ENCODE measurements at regions not wholly inside any gene's neighbourhood (a gene's known extent, or its start where the extent isn't known, plus 50 kb on each side); places are given as distances from the start of the nearest gene placed in this dataset.

DNA sequence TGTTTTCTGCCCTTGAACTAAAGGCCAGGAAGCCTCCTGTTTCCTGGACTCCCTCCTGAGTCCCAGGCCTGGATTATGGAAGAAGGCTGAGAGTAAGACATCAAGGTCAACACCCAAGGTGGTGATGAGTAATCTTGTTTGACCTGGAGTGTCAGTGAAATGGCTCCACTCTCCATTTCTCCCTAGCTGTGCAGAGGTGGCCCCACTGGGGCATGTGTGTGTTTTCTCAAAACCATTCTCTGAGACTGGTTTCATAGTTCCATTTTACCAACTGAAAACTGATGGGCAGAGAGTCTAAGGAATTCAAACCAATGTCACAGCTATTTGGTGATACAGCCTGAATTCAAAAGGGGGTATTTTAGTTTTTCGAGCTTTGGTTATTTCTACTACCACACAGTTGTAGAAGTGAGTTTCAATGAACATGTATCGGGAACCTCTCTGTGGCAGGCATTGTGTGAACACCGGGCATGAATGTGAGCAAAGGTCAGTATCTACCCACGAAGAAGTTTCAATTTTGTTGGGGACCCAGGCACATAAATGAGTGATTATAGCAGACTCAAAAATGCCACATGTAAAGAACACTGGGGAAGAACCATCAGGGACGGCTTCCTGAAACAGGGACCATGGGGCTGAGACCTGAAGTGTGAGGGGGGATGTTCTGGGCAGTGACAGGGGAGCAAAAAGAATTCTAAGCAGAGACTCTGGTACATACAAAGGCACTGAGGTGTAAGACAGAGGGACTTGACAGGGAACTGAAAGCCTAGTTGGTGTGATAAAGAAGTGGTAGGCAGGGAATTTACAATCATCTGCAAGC lies 269.6 kb upstream of the KLF4 start:
- Histone ChIP-seq H3K9me3 (ENCODE audit: low read length) (no peaks in the 10 kb centered on the region), H3K36me3 (ENCODE audit: insufficient read depth, low read length) (no peaks in the 10 kb centered on the region), H3K4me1 (ENCODE audit: insufficient read depth, low read length, severe bottlenecking) (no peaks in the 10 kb centered on the region), H3K79me2 (ENCODE audit: insufficient read depth, low read length) (no peaks in the 10 kb centered on the region), H3K4me2 (ENCODE audit: low read length) (no peak overlapping the region), H4K20me1 (ENCODE audit: insufficient read depth, low read length) (no peaks in the 10 kb centered on the region), H3K9me2 (ENCODE audit: low read depth, low read length) (no peaks in the 10 kb centered on the region), H3K9ac (ENCODE audit: low read length) (no peak overlapping the region), H3F3A (ENCODE audit: insufficient read depth, low read length) (no peaks in the 10 kb centered on the region), H3K27me3 (ENCODE audit: insufficient read depth, low read length) (no peaks in the 10 kb centered on the region), H3K4me3 (ENCODE audit: low read depth, low read length, poor library complexity, severe bottlenecking) (no peak overlapping the region), H2AFZ (ENCODE audit: low read length) (no peak overlapping the region), H3K27ac (ENCODE audit: low read depth, low read length, poor library complexity, severe bottlenecking) (no peak overlapping the region)
- TF ChIP-seq, protein P1, sequence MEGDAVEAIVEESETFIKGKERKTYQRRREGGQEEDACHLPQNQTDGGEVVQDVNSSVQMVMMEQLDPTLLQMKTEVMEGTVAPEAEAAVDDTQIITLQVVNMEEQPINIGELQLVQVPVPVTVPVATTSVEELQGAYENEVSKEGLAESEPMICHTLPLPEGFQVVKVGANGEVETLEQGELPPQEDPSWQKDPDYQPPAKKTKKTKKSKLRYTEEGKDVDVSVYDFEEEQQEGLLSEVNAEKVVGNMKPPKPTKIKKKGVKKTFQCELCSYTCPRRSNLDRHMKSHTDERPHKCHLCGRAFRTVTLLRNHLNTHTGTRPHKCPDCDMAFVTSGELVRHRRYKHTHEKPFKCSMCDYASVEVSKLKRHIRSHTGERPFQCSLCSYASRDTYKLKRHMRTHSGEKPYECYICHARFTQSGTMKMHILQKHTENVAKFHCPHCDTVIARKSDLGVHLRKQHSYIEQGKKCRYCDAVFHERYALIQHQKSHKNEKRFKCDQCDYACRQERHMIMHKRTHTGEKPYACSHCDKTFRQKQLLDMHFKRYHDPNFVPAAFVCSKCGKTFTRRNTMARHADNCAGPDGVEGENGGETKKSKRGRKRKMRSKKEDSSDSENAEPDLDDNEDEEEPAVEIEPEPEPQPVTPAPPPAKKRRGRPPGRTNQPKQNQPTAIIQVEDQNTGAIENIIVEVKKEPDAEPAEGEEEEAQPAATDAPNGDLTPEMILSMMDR (IDR thresholded peaks at IDR 0.05; ENCODE audit: low read length), result no peak
- TF ChIP-seq EZH2 (IDR thresholded peaks at IDR 0.05; ENCODE audit: borderline replicate concordance, low read length), result no peak

DNA sequence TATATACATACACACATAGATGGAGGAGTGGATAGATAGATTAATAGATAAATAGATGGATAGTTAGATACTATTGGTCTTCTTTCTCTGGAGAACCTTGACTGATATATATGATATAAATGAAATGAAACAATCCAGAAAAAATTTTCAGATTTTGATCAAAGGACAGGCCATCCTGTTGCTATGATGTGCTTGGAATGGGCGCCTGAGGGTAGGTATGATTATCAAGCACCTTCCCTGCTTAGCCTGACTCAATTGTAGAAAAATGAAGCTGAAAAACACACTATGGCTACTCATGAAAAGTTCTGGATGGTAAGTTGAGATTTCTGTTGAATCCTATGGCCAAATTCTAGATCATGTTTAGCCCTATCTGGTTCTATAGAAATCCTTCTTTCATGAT lies 266.5 kb upstream of the KLF4 start:
- Histone ChIP-seq H3K27ac (ENCODE audit: low read depth, low read length, poor library complexity, severe bottlenecking) (no peak overlapping the region), H3K4me2 (ENCODE audit: low read length) (no peak overlapping the region), H3K27me3 (ENCODE audit: insufficient read depth, low read length) (no peaks in the 10 kb centered on the region), H3K4me1 (ENCODE audit: insufficient read depth, low read length, severe bottlenecking) (no peaks in the 10 kb centered on the region), H3F3A (ENCODE audit: insufficient read depth, low read length) (no peaks in the 10 kb centered on the region), H3K36me3 (ENCODE audit: insufficient read depth, low read length) (no peaks in the 10 kb centered on the region), H3K79me2 (ENCODE audit: insufficient read depth, low read length) (no peaks in the 10 kb centered on the region), H3K9ac (ENCODE audit: low read length) (no peak overlapping the region), H3K9me3 (ENCODE audit: low read length) (no peaks in the 10 kb centered on the region), H3K4me3 (ENCODE audit: low read depth, low read length, poor library complexity, severe bottlenecking) (no peak overlapping the region), H2AFZ (ENCODE audit: low read length) (no peak overlapping the region), H3K9me2 (ENCODE audit: low read depth, low read length) (no peaks in the 10 kb centered on the region), H4K20me1 (ENCODE audit: insufficient read depth, low read length) (no peaks in the 10 kb centered on the region)
- TF ChIP-seq EZH2 (IDR thresholded peaks at IDR 0.05; ENCODE audit: borderline replicate concordance, low read length), result no peak
- TF ChIP-seq, protein P1 (IDR thresholded peaks at IDR 0.05; ENCODE audit: low read length), result no peak

DNA sequence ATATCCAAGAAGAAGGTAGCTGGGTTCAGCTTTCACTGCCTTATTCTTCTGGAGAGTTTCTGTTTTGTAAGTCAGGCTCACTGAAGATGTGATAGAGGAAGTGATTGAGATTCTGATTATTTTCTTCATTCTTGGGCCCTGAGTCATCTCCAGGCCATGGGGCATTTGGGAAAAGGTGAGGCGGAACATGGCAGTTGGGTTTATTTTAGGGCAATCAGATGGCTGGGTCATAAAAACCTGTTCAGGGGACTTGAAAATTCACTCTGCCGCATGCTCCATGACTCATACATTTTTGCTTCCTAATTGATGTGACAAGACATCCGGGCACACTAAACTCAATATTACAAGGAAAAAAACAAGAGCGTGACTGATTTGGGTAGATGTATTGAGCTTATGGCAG lies 265.7 kb upstream of the KLF4 start:
- Histone ChIP-seq H3K9ac (ENCODE audit: low read length) (no peak overlapping the region), H3K9me3 (ENCODE audit: low read length) (no peaks in the 10 kb centered on the region), H3F3A (ENCODE audit: insufficient read depth, low read length) (no peaks in the 10 kb centered on the region), H3K4me1 (ENCODE audit: insufficient read depth, low read length, severe bottlenecking) (no peaks in the 10 kb centered on the region), H3K36me3 (ENCODE audit: insufficient read depth, low read length) (no peaks in the 10 kb centered on the region), H3K9me2 (ENCODE audit: low read depth, low read length) (no peaks in the 10 kb centered on the region), H3K4me3 (ENCODE audit: low read depth, low read length, poor library complexity, severe bottlenecking) (no peak overlapping the region), H3K27ac (ENCODE audit: low read depth, low read length, poor library complexity, severe bottlenecking) (no peak overlapping the region), H4K20me1 (ENCODE audit: insufficient read depth, low read length) (no peaks in the 10 kb centered on the region), H3K4me2 (ENCODE audit: low read length) (no peak overlapping the region), H3K27me3 (ENCODE audit: insufficient read depth, low read length) (no peaks in the 10 kb centered on the region), H2AFZ (ENCODE audit: low read length) (no peak overlapping the region), H3K79me2 (ENCODE audit: insufficient read depth, low read length) (no peaks in the 10 kb centered on the region)
- no peak for TF ChIP-seq EZH2 (IDR thresholded peaks at IDR 0.05; ENCODE audit: borderline replicate concordance, low read length)
- TF ChIP-seq, protein P1 (IDR thresholded peaks at IDR 0.05; ENCODE audit: low read length), result no peak

Measured in OCI-LY1 (cell line).